ENCODE measurements at regions not wholly inside any gene's neighbourhood (a gene's known extent, or its start where the extent isn't known, plus 50 kb on each side); places are given as distances from the start of the nearest gene placed in this dataset.

- no peak for DNase-seq
Measured at GRCh38 chr7:19851504-19851903, 78.1 kb upstream of the TMEM196 start.

GRCh38 chr7:19834566-19834965, 61.1 kb upstream of the TMEM196 start:
- no peak for DNase-seq

GRCh38 chr7:19830604-19831003, 57.2 kb upstream of the TMEM196 start:
- DNase-seq, result no peak

Measured in NCI-H526 treated with DMSO at 0.1 percent for 48 hours (cell line).